Esophagus (tissue), 2 donors: ENCODE measurements at regions not wholly inside any gene's neighbourhood (a gene's known extent, or its start where the extent isn't known, plus 50 kb on each side); places are given as distances from the start of the nearest gene placed in this dataset.
"Not testable (repeated sequence)": the region's sequence is repeated elsewhere in the genome, so short reads cannot be mapped to it uniquely, and the experiment has no call there.

Experiments used
- H3K27ac ChIP-seq, 2 donors: one replicate each; pipeline ENCODE4 v1.5.1; 2013; ENCODE audit warnings: low read depth in 2 of 2, mild to moderate bottlenecking in 2 of 2, inconsistent platforms in 1 of 2, low read length in 1 of 2, moderate library complexity in 1 of 2
- H3K27me3 ChIP-seq, 2 donors: one replicate each; pipeline ENCODE4 v1.6.1; 2013; ENCODE audit warnings: low read length in 2 of 2, control low read depth in 1 of 2, mild to moderate bottlenecking in 1 of 2; ENCODE audit not compliant: insufficient read depth in 2 of 2, control insufficient read depth in 1 of 2
- H3K36me3 ChIP-seq, 2 donors: one replicate each; pipeline ENCODE4 v1.6.1; 2013; ENCODE audit warnings: low read length in 1 of 2; ENCODE audit not compliant: control insufficient read depth in 2 of 2, insufficient read depth in 2 of 2
- H3K4me1 ChIP-seq, 2 donors: one replicate each; pipeline ENCODE4 v1.6.1; 2013; ENCODE audit warnings: low read length in 1 of 2; ENCODE audit not compliant: control insufficient read depth in 2 of 2, insufficient read depth in 2 of 2
- H3K4me3 ChIP-seq, 2 donors: one replicate each; pipeline ENCODE4 v1.5.1; 2013; ENCODE audit warnings: low read length in 2 of 2, mild to moderate bottlenecking in 2 of 2, low read depth in 1 of 2, moderate library complexity in 1 of 2
- H3K9me3 ChIP-seq, 2 donors: one replicate each; pipeline ENCODE4 v1.6.1; 2013; ENCODE audit warnings: mild to moderate bottlenecking in 2 of 2, low read depth in 1 of 2, low read length in 1 of 2, moderate library complexity in 1 of 2; ENCODE audit not compliant: control insufficient read depth in 2 of 2, insufficient read depth in 1 of 2
- WGBS, 2 donors: extraction: QIAGEN DNeasy Blood & Tissue Kit; methylation state at CpG; one replicate each; pipeline ENCODE4 v1.1.7; 2013; 5-methylcytosine and 5-hydroxymethylcytosine counted together
- donor health status: healthy with polysubstance abuse.
- donor health status: Bipolar disorder and iron deficiency.

GRCh38 chr4:17033768-17034181 lies 135.3 kb upstream of the LDB2 start:
- H3K27me3 ChIP-seq, result no peaks in the 10 kb centered on the region
- H3K36me3 ChIP-seq, result no peaks in the 10 kb centered on the region
- no peaks in the 10 kb centered on the region for H3K9me3 ChIP-seq
- H3K4me3 ChIP-seq, result no peak overlapping the region
- no peak overlapping the region for H3K27ac ChIP-seq
- 83 to 87% methylated on average over 5 of the region's 5 CpGs for WGBS, 2 donors
- H3K4me1 ChIP-seq, result peaks cover 0 to 4% of the 10 kb centered on the region in 2 donors

GRCh38 chr4:17033025-17033767 lies 134.8 kb upstream of the LDB2 start:
- no peak overlapping the region for H3K27ac ChIP-seq
- no peaks in the 10 kb centered on the region for H3K27me3 ChIP-seq
- H3K36me3 ChIP-seq, result no peaks in the 10 kb centered on the region
- no peak overlapping the region for H3K4me3 ChIP-seq
- WGBS, 2 donors, result 83 to 92% methylated on average over 3 of the region's 3 CpGs
- no peaks in the 10 kb centered on the region for H3K9me3 ChIP-seq
- H3K4me1 ChIP-seq, result peaks cover 0 to 4% of the 10 kb centered on the region in 2 donors

- Histone ChIP-seq H3K27me3 (no peaks in the 10 kb centered on the region), H3K9me3 (no peaks in the 10 kb centered on the region), H3K27ac (peak overlapping the region in 1 of 2 donors; percentile 47), H3K36me3 (no peaks in the 10 kb centered on the region), H3K4me3 (no peak overlapping the region), H3K4me1 (peaks cover 0 to 4% of the 10 kb centered on the region in 2 donors)
- 50 to 61% methylated on average over 1 of the region's 1 CpG for WGBS, 2 donors
These were observed 132.1 kb upstream of the LDB2 start for GRCh38 chr4:17030543-17030942.

GRCh38 chr4:17029964-17030363 lies 131.5 kb upstream of the LDB2 start:
- Histone ChIP-seq H3K9me3 (no peaks in the 10 kb centered on the region), H3K4me3 (no peak overlapping the region), H3K27me3 (no peaks in the 10 kb centered on the region), H3K27ac (peak overlapping the region in 1 of 2 donors; percentile 47), H3K4me1 (peaks cover 0 to 4% of the 10 kb centered on the region in 2 donors), H3K36me3 (no peaks in the 10 kb centered on the region)
- 46 to 55% methylated on average over 2 of the region's 2 CpGs for WGBS, 2 donors

- peaks cover 0 to 4% of the 10 kb centered on the region in 2 donors for H3K4me1 ChIP-seq
- H3K36me3 ChIP-seq, result no peaks in the 10 kb centered on the region
- WGBS, 2 donors, result 77 to 84% methylated on average over 7 of the region's 7 CpGs
- H3K27me3 ChIP-seq, result no peaks in the 10 kb centered on the region
- no peaks in the 10 kb centered on the region for H3K9me3 ChIP-seq
- no peak overlapping the region for H3K27ac ChIP-seq
- no peak overlapping the region for H3K4me3 ChIP-seq
These were observed 131.0 kb upstream of the LDB2 start for GRCh38 chr4:17029432-17029831.

- WGBS, 2 donors, result 65 to 69% methylated on average over 6 of the region's 6 CpGs
- H3K27me3 ChIP-seq, result no peaks in the 10 kb centered on the region
These were observed 129.1 kb upstream of the LDB2 start for GRCh38 chr4:17027495-17027894.

GRCh38 chr4:17024425-17024824 lies 126.0 kb upstream of the LDB2 start:
- WGBS, 2 donors, result 79 to 90% methylated on average over 1 of the region's 1 CpG
- Histone ChIP-seq H3K4me1 (peaks cover 0 to 2% of the 10 kb centered on the region in 2 donors), H3K36me3 (no peaks in the 10 kb centered on the region), H3K27me3 (no peaks in the 10 kb centered on the region), H3K4me3 (no peak overlapping the region), H3K27ac (no peak overlapping the region), H3K9me3 (no peaks in the 10 kb centered on the region)

More at GRCh38 chr4:17027495-17027894, 129.1 kb upstream of the LDB2 start:
- no peak overlapping the region for H3K4me3 ChIP-seq
- H3K36me3 ChIP-seq, result no peaks in the 10 kb centered on the region
- H3K4me1 ChIP-seq, result peaks cover 0 to 4% of the 10 kb centered on the region in 2 donors
- H3K27ac ChIP-seq, result no peak overlapping the region
- no peaks in the 10 kb centered on the region for H3K9me3 ChIP-seq

- H3K4me1 ChIP-seq, result no peaks in the 10 kb centered on the region
- WGBS, 2 donors, result 68 to 84% methylated on average over 4 of the region's 4 CpGs
- H3K27me3 ChIP-seq, result no peaks in the 10 kb centered on the region
- H3K27ac ChIP-seq, result no peak overlapping the region
- no peaks in the 10 kb centered on the region for H3K9me3 ChIP-seq
- H3K36me3 ChIP-seq, result no peaks in the 10 kb centered on the region
- H3K4me3 ChIP-seq, result no peak overlapping the region
These were observed 122.5 kb upstream of the LDB2 start for GRCh38 chr4:17020901-17021300.

GRCh38 chr4:17020451-17020850 lies 122.0 kb upstream of the LDB2 start:
- Histone ChIP-seq H3K4me3 (no peak overlapping the region), H3K4me1 (no peaks in the 10 kb centered on the region), H3K27me3 (no peaks in the 10 kb centered on the region), H3K9me3 (no peaks in the 10 kb centered on the region), H3K27ac (no peak overlapping the region), H3K36me3 (no peaks in the 10 kb centered on the region)
- WGBS, 2 donors, result 83 to 98% methylated on average over 1 of the region's 1 CpG

- 95 to 97% methylated on average over 1 of the region's 1 CpG for WGBS, 2 donors
- H3K4me1 ChIP-seq, H3K4me3 ChIP-seq, H3K27me3 ChIP-seq, H3K36me3 ChIP-seq, H3K9me3 ChIP-seq, H3K27ac ChIP-seq: not testable (repeated sequence)
These were observed 120.2 kb upstream of the LDB2 start for GRCh38 chr4:17018621-17019020.
